ENCODE measurements at regions not wholly inside any gene's neighbourhood (a gene's known extent, or its start where the extent isn't known, plus 50 kb on each side); places are given as distances from the start of the nearest gene placed in this dataset.

GRCh38 chr20:4069751-4070150 is 54.4 kb upstream of the RNF24 start:
- H3K4me3 ChIP-seq (ENCODE audit: control insufficient read depth, low read depth, low read length): no peak overlapping the region
- DNase-seq (ENCODE audit: low read depth): peak; percentile 85
- TF ChIP-seq CTCF (conservative IDR thresholded peaks at IDR 0.05; ENCODE audit: control insufficient read depth, insufficient read depth, low read depth, low read length): no peak

DNA sequence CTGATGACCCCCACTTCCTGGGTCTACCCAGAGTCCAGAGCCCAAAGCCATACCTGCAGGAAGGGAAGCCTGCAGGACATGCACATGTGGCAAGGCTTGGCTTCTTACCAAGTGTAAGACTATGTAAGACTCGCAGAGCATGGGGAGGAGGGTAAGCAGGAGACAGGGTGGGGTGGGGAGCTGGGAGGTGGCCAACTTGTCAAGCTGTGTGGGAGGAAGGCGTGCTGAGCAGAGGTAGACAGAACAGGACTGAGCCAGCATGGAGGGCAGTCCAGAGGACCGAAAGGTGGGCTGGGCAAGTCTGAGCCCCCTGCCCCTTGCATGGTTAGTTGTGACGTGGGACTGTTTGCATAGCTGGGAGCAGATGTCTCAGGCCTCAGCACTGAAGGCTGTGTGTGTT is 53.4 kb upstream of the RNF24 start:
- no peak for TF ChIP-seq CTCF (conservative IDR thresholded peaks at IDR 0.05; ENCODE audit: control insufficient read depth, insufficient read depth, low read depth, low read length)
- H3K4me3 ChIP-seq (ENCODE audit: control insufficient read depth, low read depth, low read length): no peak overlapping the region
- DNase-seq (ENCODE audit: low read depth): peak; percentile 49

DNA sequence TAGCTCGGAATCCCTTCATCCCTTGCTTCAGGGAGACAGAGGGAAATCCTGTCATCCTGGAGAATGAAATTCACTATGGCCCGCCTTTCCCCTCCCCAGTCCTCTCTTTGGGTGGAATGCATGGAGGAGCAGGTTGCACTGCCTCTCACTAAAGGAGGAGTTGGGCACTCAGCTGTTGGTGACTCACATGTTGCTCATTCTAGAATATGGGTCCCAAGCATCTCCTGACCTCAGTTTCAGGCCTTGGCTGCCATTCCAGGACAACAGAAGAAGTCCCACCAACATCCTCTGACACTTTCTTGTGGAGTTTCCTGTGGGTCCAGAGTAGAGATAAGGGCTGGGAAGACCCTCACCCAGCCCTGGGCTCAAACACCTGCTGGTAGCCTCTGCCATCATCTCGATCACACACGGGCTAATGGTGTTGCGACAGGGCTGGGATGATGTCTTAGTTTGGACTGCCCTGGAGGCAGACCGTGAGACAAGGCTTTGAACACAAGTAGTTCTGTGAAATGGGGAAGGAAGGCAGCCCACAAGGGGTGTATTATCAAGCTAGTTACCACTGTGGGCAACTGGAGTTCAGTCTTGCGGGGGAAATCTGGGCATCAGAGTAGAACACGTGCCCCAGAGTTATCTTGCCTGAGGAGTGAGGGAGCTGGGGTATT is 52.4 kb upstream of the RNF24 start:
- no peak overlapping the region for H3K4me3 ChIP-seq (ENCODE audit: control insufficient read depth, low read depth, low read length)
- TF ChIP-seq CTCF (conservative IDR thresholded peaks at IDR 0.05; ENCODE audit: control insufficient read depth, insufficient read depth, low read depth, low read length): no peak
- peak; percentile 94 for DNase-seq (ENCODE audit: low read depth)

- no peak for TF ChIP-seq CTCF (conservative IDR thresholded peaks at IDR 0.05; ENCODE audit: control insufficient read depth, insufficient read depth, low read depth, low read length)
- no peak overlapping the region for H3K4me3 ChIP-seq (ENCODE audit: control insufficient read depth, low read depth, low read length)
- no peak for DNase-seq (ENCODE audit: low read depth)
Measured at GRCh38 chr20:4066551-4066950, 51.2 kb upstream of the RNF24 start.

DNA sequence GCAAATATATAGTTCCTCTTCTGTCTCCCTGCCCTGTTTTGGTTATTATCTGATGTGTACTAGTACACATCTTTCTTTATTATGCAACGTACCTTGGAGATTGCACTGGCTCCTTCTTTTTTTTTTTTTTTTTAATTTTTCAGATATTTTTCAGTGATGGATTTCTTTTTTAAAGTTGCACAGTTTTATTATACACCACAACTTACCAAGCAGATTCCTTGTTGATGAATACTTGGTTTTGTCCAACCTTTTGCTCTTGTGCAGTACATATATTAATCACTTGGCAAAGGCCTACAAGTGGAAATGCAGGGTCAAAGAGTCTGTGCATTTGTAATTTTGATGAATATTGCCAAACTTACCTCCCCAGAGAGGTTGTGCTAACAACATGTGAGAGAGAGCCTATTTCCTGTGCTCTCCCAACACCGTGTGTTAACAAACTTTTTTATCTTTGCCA is 50.1 kb upstream of the RNF24 start:
- no peak overlapping the region for H3K4me3 ChIP-seq (ENCODE audit: control insufficient read depth, low read depth, low read length)
- TF ChIP-seq CTCF (conservative IDR thresholded peaks at IDR 0.05; ENCODE audit: control insufficient read depth, insufficient read depth, low read depth, low read length): no peak
- peak; percentile 100 for DNase-seq (ENCODE audit: low read depth)

Measured in fibroblast of mammary gland (primary cell).